ENCODE measurements at regions not wholly inside any gene's neighbourhood (a gene's known extent, or its start where the extent isn't known, plus 50 kb on each side); places are given as distances from the start of the nearest gene placed in this dataset.
A peak's percentile ranks its signal among the peaks of the same experiment; 100 is the strongest.
"Not testable (repeated sequence)": the region's sequence is repeated elsewhere in the genome, so short reads cannot be mapped to it uniquely, and the experiment has no call there.

GRCh38 chr3:178343433-178344038, 192.7 kb upstream of the KCNMB2 start:
- 82 to 98% (median 97%) methylated on average over 4 to 5 of the region's 5 CpGs for WGBS, 4 donors
- intact Hi-C loops (cut with DNase I): no loop called here
- peaks cover 0 to 11% (median 0%) of the 10 kb centered on the region in 12 donors for H3K4me1 ChIP-seq
- ATAC-seq (peak in 1 of 4 donors; percentile 13), DNase-seq (peak in 1 of 5 donors; percentile 45)
- H3K27me3 ChIP-seq: no peaks in the 10 kb centered on the region
- no peaks in the 10 kb centered on the region for H3K9me3 ChIP-seq
- no peak overlapping the region for H3K27ac ChIP-seq
- no peaks in the 10 kb centered on the region for H3K36me3 ChIP-seq
- no peak overlapping the region for H3K4me3 ChIP-seq
- no peak for TF ChIP-seq POLR2A (IDR thresholded peaks at IDR 0.05)
- TF ChIP-seq CTCF (IDR thresholded peaks at IDR 0.05): no peak

- WGBS, 4 donors: 92 to 97% (median 95%) methylated on average over 4 of the region's 4 CpGs
These were observed 190.3 kb upstream of the KCNMB2 start for GRCh38 chr3:178345944-178346343.

GRCh38 chr3:178348561-178349217, 187.5 kb upstream of the KCNMB2 start:
- intact Hi-C loops (cut with DNase I); H3K27ac ChIP-seq; H3K36me3 ChIP-seq; DNase-seq; ATAC-seq; H3K4me3 ChIP-seq; H3K9me3 ChIP-seq; H3K27me3 ChIP-seq: not testable (repeated sequence)
- 97 to 98% (median 98%) methylated on average over 11 of the region's 11 CpGs for WGBS, 4 donors
- H3K4me1 ChIP-seq: peaks cover 0 to 24% (median 15%) of the 10 kb centered on the region in 12 donors

More at GRCh38 chr3:178345944-178346343, 190.3 kb upstream of the KCNMB2 start:
- Histone ChIP-seq H3K36me3 (no peaks in the 10 kb centered on the region), H3K27me3 (no peaks in the 10 kb centered on the region), H3K9me3 (no peaks in the 10 kb centered on the region), H3K4me1 (peaks cover 0 to 13% (median 0%) of the 10 kb centered on the region in 12 donors), H3K27ac (no peak overlapping the region), H3K4me3 (no peak overlapping the region)
- intact Hi-C loops (cut with DNase I): no loop called here
- DNase-seq (no peak), ATAC-seq (no peak)
- TF ChIP-seq POLR2A (IDR thresholded peaks at IDR 0.05) (no peak), CTCF (IDR thresholded peaks at IDR 0.05) (no peak)

GRCh38 chr3:178349218-178349596, 187.0 kb upstream of the KCNMB2 start:
- H3K27ac ChIP-seq; H3K36me3 ChIP-seq; H3K9me3 ChIP-seq; H3K4me3 ChIP-seq; ATAC-seq; DNase-seq; H3K27me3 ChIP-seq; intact Hi-C loops (cut with DNase I): not testable (repeated sequence)
- WGBS, 4 donors: 95 to 100% (median 97%) methylated on average over 4 of the region's 4 CpGs
- H3K4me1 ChIP-seq: peaks cover 0 to 24% (median 15%) of the 10 kb centered on the region in 12 donors

GRCh38 chr3:178350763-178351162, 185.5 kb upstream of the KCNMB2 start:
- no peak overlapping the region for H3K27ac ChIP-seq
- no peaks in the 10 kb centered on the region for H3K9me3 ChIP-seq
- no peak for DNase-seq
- no peak for TF ChIP-seq CTCF (IDR thresholded peaks at IDR 0.05)
- TF ChIP-seq POLR2A (IDR thresholded peaks at IDR 0.05): no peak
- no peak for ATAC-seq
- no peak overlapping the region for H3K4me3 ChIP-seq
- no peaks in the 10 kb centered on the region for H3K27me3 ChIP-seq
- no peaks in the 10 kb centered on the region for H3K36me3 ChIP-seq
- 80 to 88% (median 86%) methylated on average over 3 of the region's 3 CpGs for WGBS, 4 donors
- peaks cover 0 to 24% (median 15%) of the 10 kb centered on the region in 12 donors for H3K4me1 ChIP-seq
- intact Hi-C loops (cut with DNase I): no loop called here

All from heart left ventricle (tissue), 16 donors.